H7 (cell line): ENCODE measurements at regions not wholly inside any gene's neighbourhood (a gene's known extent, or its start where the extent isn't known, plus 50 kb on each side); places are given as distances from the start of the nearest gene placed in this dataset.

Source experiments
- DNase-seq: peaks from one replicate; pipeline ENCODE4 v3.0.0; 2012
- H3K27me3 ChIP-seq: 2 replicates; pipeline ENCODE4 v1.6.0; 2011; ENCODE audit warnings: mild to moderate bottlenecking, low read length; ENCODE audit not compliant: control insufficient read depth, insufficient read depth
- H3K36me3 ChIP-seq: replicated peaks from 2 replicates; pipeline ENCODE4 v1.5.1; 2011; ENCODE audit warnings: low read length; ENCODE audit not compliant: control insufficient read depth, insufficient read depth
- H3K4me3 ChIP-seq: 2 replicates; pipeline ENCODE4 v1.5.1; 2011; ENCODE audit warnings: low read depth, mild to moderate bottlenecking, control low read depth, low read length, moderate library complexity; ENCODE audit not compliant: insufficient read depth

- Histone ChIP-seq H3K36me3 (no peaks in the 10 kb centered on the region), H3K27me3 (no peaks in the 10 kb centered on the region), H3K4me3 (no peak overlapping the region)
- DNase-seq: no peak
Observed at GRCh38 chr10:2300231-2300630, 562.9 kb upstream of the ADARB2 start.

DNA sequence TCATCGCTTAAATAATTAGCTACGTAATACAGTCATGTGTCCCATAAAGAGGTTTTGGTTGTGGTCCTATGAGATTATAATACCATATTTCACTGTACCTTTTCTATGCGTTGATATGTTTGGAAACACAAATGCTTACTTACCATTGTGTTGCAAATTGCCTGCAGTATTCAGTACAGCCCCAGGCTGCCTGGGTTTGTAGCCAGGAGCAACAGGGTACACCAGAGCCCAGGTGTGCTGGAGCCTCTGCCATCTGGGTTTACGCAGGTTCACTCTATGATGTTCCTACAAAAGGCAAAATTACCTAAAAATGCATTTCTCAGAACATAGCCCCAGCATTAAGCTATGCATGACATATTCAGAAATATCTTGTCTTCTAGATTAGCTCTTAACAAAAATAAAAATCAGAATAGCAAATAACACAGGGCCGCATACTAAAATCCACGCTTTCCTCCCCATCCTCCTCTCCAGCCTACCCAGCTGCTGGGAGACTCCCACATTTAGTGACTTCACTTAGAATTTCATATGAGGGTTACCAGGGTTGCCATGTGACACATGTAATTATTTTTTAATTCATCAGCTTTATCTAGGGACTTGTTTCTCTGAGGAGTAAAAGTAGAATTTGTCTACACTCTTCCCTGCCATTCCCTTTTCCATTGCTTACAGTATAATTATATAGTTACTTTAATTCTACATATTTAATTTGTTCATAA lies 559.0 kb upstream of the ADARB2 start:
- Histone ChIP-seq H3K36me3 (no peaks in the 10 kb centered on the region), H3K4me3 (no peak overlapping the region), H3K27me3 (no peaks in the 10 kb centered on the region)
- DNase-seq: no peak

GRCh38 chr10:2294739-2295138 lies 557.4 kb upstream of the ADARB2 start:
- no peak for DNase-seq
- Histone ChIP-seq H3K27me3 (no peaks in the 10 kb centered on the region), H3K4me3 (no peak overlapping the region), H3K36me3 (no peaks in the 10 kb centered on the region)

GRCh38 chr10:2284071-2284470 lies 546.7 kb upstream of the ADARB2 start:
- no peak for DNase-seq
- no peak overlapping the region for H3K4me3 ChIP-seq
- H3K27me3 ChIP-seq: no peaks in the 10 kb centered on the region
- no peaks in the 10 kb centered on the region for H3K36me3 ChIP-seq

DNA sequence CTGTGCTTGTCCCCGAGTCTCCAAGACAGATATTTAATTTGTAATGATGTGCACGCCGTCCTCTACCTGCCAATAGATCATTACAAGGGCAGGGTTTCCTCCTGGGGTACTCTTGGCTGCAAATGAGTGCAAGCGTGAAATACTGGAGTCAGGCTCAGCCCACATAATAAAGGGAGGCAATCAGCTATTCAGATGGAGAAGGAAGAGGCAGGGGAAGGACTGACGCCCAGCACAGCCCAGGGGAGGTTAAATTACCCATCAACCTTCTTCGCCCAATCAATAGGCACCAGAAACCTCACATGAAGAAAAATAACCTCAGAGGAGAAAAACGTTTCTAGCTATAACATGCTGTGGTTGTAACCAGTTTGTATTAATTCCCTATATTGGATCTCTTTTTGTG lies 544.9 kb upstream of the ADARB2 start:
- Histone ChIP-seq H3K27me3 (no peaks in the 10 kb centered on the region), H3K36me3 (no peaks in the 10 kb centered on the region), H3K4me3 (no peak overlapping the region)
- peak; percentile 43 for DNase-seq

DNA sequence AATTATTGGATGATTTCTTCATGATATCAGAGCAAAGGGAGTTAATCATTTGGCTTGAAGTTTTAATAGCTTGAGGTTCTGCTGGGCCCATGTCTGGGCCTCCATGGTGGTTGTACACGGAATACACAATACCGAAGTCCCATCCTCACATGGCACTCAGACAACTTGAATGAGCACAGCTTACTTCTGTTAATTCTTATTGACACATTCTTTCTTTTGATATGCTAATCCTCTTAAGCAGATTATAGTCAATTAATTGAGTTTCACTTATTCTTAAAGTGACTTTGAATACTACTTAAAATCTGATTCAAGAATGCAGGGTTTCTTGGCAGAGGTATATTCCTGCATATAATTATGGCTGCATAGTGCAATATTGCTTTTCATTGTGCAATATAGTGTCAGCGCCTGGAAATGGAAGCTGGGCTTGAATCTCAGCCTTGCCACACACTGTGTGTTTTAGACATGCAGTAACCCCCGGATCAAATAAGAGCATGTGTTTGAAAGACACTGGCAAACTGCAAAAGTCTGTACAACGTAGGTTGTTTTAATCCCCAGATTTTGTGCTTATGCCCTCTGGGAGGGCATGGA lies 543.5 kb upstream of the ADARB2 start:
- no peak for DNase-seq
- no peaks in the 10 kb centered on the region for H3K36me3 ChIP-seq
- H3K4me3 ChIP-seq: no peak overlapping the region
- H3K27me3 ChIP-seq: no peaks in the 10 kb centered on the region

- no peaks in the 10 kb centered on the region for H3K27me3 ChIP-seq
- DNase-seq: no peak
Observed at GRCh38 chr10:2279711-2280110, 542.4 kb upstream of the ADARB2 start.

GRCh38 chr10:2278363-2278762 lies 541.0 kb upstream of the ADARB2 start:
- no peak overlapping the region for H3K4me3 ChIP-seq
- no peaks in the 10 kb centered on the region for H3K27me3 ChIP-seq
- no peaks in the 10 kb centered on the region for H3K36me3 ChIP-seq
- DNase-seq: no peak

More at GRCh38 chr10:2279711-2280110, 542.4 kb upstream of the ADARB2 start:
- H3K4me3 ChIP-seq: no peak overlapping the region
- no peaks in the 10 kb centered on the region for H3K36me3 ChIP-seq

GRCh38 chr10:2263561-2263960 lies 526.2 kb upstream of the ADARB2 start:
- Histone ChIP-seq H3K36me3 (no peaks in the 10 kb centered on the region), H3K27me3 (no peaks in the 10 kb centered on the region), H3K4me3 (no peak overlapping the region)
- no peak for DNase-seq

- Histone ChIP-seq H3K27me3 (no peaks in the 10 kb centered on the region), H3K36me3 (no peaks in the 10 kb centered on the region), H3K4me3 (no peak overlapping the region)
- DNase-seq: no peak
Observed at GRCh38 chr10:2262878-2263277, 525.6 kb upstream of the ADARB2 start.

GRCh38 chr10:2262333-2262732 lies 525.0 kb upstream of the ADARB2 start:
- no peaks in the 10 kb centered on the region for H3K27me3 ChIP-seq
- H3K36me3 ChIP-seq: no peaks in the 10 kb centered on the region
- no peak overlapping the region for H3K4me3 ChIP-seq
- DNase-seq: no peak

- H3K4me3 ChIP-seq: no peak overlapping the region
- H3K36me3 ChIP-seq: no peaks in the 10 kb centered on the region
- DNase-seq: no peak
- H3K27me3 ChIP-seq: no peaks in the 10 kb centered on the region
Observed at GRCh38 chr10:2256241-2256640, 518.9 kb upstream of the ADARB2 start.

DNA sequence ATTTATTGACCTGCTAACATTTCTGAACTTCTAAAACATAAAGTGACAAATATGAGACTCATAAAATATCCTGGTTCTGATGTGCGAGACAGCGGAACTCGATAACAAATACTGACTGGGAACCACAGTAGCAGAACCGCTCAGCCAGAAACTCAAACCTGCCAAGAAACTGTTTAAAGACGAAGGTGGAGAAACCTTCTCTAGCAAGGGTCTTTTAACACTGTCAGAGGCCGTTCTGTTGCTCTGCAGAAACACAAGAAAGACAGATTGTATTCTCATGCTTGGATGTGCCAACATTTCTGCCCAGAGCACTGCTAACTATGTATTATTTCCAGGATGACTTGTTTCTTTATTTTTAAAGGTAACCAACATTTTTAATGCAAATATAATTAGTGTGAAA lies 514.8 kb upstream of the ADARB2 start:
- Histone ChIP-seq H3K36me3 (no peaks in the 10 kb centered on the region), H3K27me3 (no peaks in the 10 kb centered on the region), H3K4me3 (no peak overlapping the region)
- no peak for DNase-seq

DNA sequence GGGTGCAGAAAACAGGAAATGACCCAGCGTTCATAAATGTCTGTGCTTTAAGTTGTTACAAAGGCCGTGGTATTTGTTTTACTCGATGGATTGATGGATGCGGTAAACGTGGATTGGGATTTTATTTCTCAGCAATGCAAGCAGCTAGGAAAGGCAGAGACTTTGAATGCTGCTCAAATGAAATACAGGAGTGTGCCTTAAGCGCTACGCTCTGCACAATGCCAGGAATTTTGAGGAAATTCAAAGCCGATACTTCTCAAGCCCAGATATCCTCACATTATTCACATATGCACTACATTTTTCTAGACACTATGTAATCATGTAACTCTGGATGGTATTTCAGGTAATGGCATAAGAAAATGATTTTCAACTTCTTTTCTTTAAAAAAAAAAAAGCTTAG lies 514.3 kb upstream of the ADARB2 start:
- no peaks in the 10 kb centered on the region for H3K36me3 ChIP-seq
- H3K4me3 ChIP-seq: no peak overlapping the region
- H3K27me3 ChIP-seq: no peaks in the 10 kb centered on the region
- DNase-seq: no peak

DNA sequence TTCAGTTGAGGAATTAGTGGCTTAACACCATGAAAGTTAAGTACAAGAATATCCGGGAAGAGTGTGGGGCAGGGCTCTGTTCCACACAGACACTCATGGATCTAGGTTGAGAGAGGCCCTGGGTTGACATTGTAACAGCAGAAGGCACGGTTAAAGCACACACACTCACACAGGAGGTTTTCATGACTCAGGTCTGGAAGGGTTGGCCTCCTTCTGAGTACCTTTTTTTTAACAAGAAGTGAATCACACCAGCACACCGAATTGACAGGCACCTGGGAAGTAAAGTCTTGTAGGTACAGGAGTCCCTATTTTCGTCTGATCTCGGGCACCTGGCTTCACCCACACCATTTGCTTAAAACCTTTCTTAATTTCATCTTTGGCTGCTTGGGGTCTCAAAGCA lies 509.4 kb upstream of the ADARB2 start:
- no peaks in the 10 kb centered on the region for H3K27me3 ChIP-seq
- no peak for DNase-seq
- no peaks in the 10 kb centered on the region for H3K36me3 ChIP-seq
- no peak overlapping the region for H3K4me3 ChIP-seq

GRCh38 chr10:2245580-2245979 lies 508.3 kb upstream of the ADARB2 start:
- no peak overlapping the region for H3K4me3 ChIP-seq
- no peak for DNase-seq
- H3K36me3 ChIP-seq: no peaks in the 10 kb centered on the region
- no peaks in the 10 kb centered on the region for H3K27me3 ChIP-seq
